Activated naive CD8-positive, alpha-beta T cell treated with anti-CD3 and anti-CD28 coated beads, Interleukin-2, amount 10 ng/mL, durations not matched to agents 7 days and 5 days (primary cell): ENCODE measurements at regions not wholly inside any gene's neighbourhood (a gene's known extent, or its start where the extent isn't known, plus 50 kb on each side); places are given as distances from the start of the nearest gene placed in this dataset.
"Not testable (repeated sequence)": the region's sequence is repeated elsewhere in the genome, so short reads cannot be mapped to it uniquely, and the experiment has no call there.

ENCODE experiments used
- ATAC-seq: fragments of 150-1000 bp; cut with Tn5 transposase; one replicate; pipeline ENCODE4 v1.10.0; 2021; ENCODE audit warnings: low read depth, moderate library complexity
- POLR2A ChIA-PET: fragments of 350-600 bp; sonication (Branson Sonifier 250); formaldehyde crosslinking; loops from one replicate; lab custom pipeline; 2021; ENCODE audit warnings: antibody characterized with exemption; lab: Charles Lee
- DNase-seq: peaks from one replicate; pipeline ENCODE4 v3.0.0; 2021
- H3K27ac Mint-ChIP-seq: one replicate; pipeline ENCODE4 v1.8.0; 2022; ENCODE audit warnings: mild to moderate bottlenecking, mixed read lengths
- H3K27me3 Mint-ChIP-seq: one replicate; pipeline ENCODE4 v1.8.0; 2022; ENCODE audit warnings: mild to moderate bottlenecking, moderate library complexity, mixed read lengths
- H3K36me3 Mint-ChIP-seq: one replicate; pipeline ENCODE4 v1.8.0; 2021; ENCODE audit warnings: mild to moderate bottlenecking, mixed read lengths
- H3K4me1 Mint-ChIP-seq: one replicate; pipeline ENCODE4 v1.8.0; 2021; ENCODE audit warnings: mixed read lengths
- H3K4me3 Mint-ChIP-seq: one replicate; pipeline ENCODE4 v1.8.0; 2022; ENCODE audit warnings: mild to moderate bottlenecking, moderate library complexity, mixed read lengths
- H3K9me3 Mint-ChIP-seq: one replicate; pipeline ENCODE4 v1.8.0; 2021; ENCODE audit warnings: mixed read lengths

- DNase-seq (no peak), ATAC-seq (no peak)
- Mint-ChIP-seq H3K4me3 (no peak overlapping the region), H3K9me3 (peaks cover 6% of the 10 kb centered on the region), H3K27me3 (no peaks in the 10 kb centered on the region), H3K27ac (peak overlapping the region; percentile 30), H3K36me3 (peaks cover 5% of the 10 kb centered on the region), H3K4me1 (peaks cover 34% of the 10 kb centered on the region)
- POLR2A ChIA-PET: no interaction called here
Measured at GRCh38 chr2:8550937-8551621, 130.8 kb upstream of the ID2 start.

GRCh38 chr2:8551622-8552074 lies 130.2 kb upstream of the ID2 start:
- no peak overlapping the region for H3K4me3 Mint-ChIP-seq

GRCh38 chr2:8552293-8552801 lies 129.5 kb upstream of the ID2 start:
- Mint-ChIP-seq H3K4me3 (no peak overlapping the region), H3K4me1 (peaks cover 23% of the 10 kb centered on the region), H3K27me3 (no peaks in the 10 kb centered on the region), H3K27ac (no peak overlapping the region), H3K9me3 (peaks cover 6% of the 10 kb centered on the region), H3K36me3 (peaks cover 5% of the 10 kb centered on the region)
- no peak for ATAC-seq
- POLR2A ChIA-PET: interaction anchor here (0.7 to 1.5 kb wide), 2 partner anchors 130 to 300 kb away, joined by 3 to 6 read pairs; partner anchors contain the start of gene ID2
- DNase-seq: no peak

More at GRCh38 chr2:8551622-8552074, 130.2 kb upstream of the ID2 start:
- Mint-ChIP-seq H3K9me3 (peaks cover 6% of the 10 kb centered on the region), H3K27me3 (no peaks in the 10 kb centered on the region), H3K27ac (peak overlapping the region; percentile 30), H3K4me1 (peaks cover 30% of the 10 kb centered on the region), H3K36me3 (peaks cover 5% of the 10 kb centered on the region)
- DNase-seq (no peak), ATAC-seq (peak; percentile 52)
- POLR2A ChIA-PET: no interaction called here

- POLR2A ChIA-PET: interaction anchor here (1.5 kb wide), 1 partner anchor 128 kb away, joined by 6 read pairs; the partner anchor contains the start of gene ID2
Measured at GRCh38 chr2:8553643-8554042, 128.2 kb upstream of the ID2 start.

GRCh38 chr2:8554296-8554806 lies 127.5 kb upstream of the ID2 start:
- Mint-ChIP-seq H3K4me1 (peaks cover 14% of the 10 kb centered on the region), H3K27me3 (no peaks in the 10 kb centered on the region), H3K27ac (no peak overlapping the region), H3K4me3 (no peak overlapping the region), H3K9me3 (peaks cover 13% of the 10 kb centered on the region), H3K36me3 (peaks cover 10% of the 10 kb centered on the region)
- ATAC-seq (no peak), DNase-seq (no peak)
- POLR2A ChIA-PET: no interaction called here

More at GRCh38 chr2:8553643-8554042, 128.2 kb upstream of the ID2 start:
- no peak overlapping the region for H3K4me3 Mint-ChIP-seq
- ATAC-seq (no peak), DNase-seq (no peak)
- peaks cover 8% of the 10 kb centered on the region for H3K36me3 Mint-ChIP-seq
- H3K9me3 Mint-ChIP-seq: peaks cover 10% of the 10 kb centered on the region
- H3K27me3 Mint-ChIP-seq: no peaks in the 10 kb centered on the region
- H3K27ac Mint-ChIP-seq: no peak overlapping the region
- peaks cover 18% of the 10 kb centered on the region for H3K4me1 Mint-ChIP-seq

- H3K4me1 Mint-ChIP-seq: peaks cover 14% of the 10 kb centered on the region
- H3K36me3 Mint-ChIP-seq: peaks cover 10% of the 10 kb centered on the region
- peaks cover 15% of the 10 kb centered on the region for H3K9me3 Mint-ChIP-seq
- POLR2A ChIA-PET: no interaction called here
- no peaks in the 10 kb centered on the region for H3K27me3 Mint-ChIP-seq
- no peak overlapping the region for H3K4me3 Mint-ChIP-seq
- DNase-seq (no peak), ATAC-seq (no peak)
- no peak overlapping the region for H3K27ac Mint-ChIP-seq
Measured at GRCh38 chr2:8555543-8555942, 126.3 kb upstream of the ID2 start.

- Mint-ChIP-seq H3K4me1 (peaks cover 4% of the 10 kb centered on the region), H3K4me3 (no peak overlapping the region), H3K27ac (peak overlapping the region; percentile 56), H3K36me3 (peaks cover 14% of the 10 kb centered on the region), H3K9me3 (peaks cover 26% of the 10 kb centered on the region), H3K27me3 (no peaks in the 10 kb centered on the region)
- DNase-seq (no peak), ATAC-seq (no peak)
- POLR2A ChIA-PET: no interaction called here
Measured at GRCh38 chr2:8558096-8558495, 123.8 kb upstream of the ID2 start.

- no peaks in the 10 kb centered on the region for H3K27me3 Mint-ChIP-seq
- peaks cover 7% of the 10 kb centered on the region for H3K4me1 Mint-ChIP-seq
- DNase-seq (no peak), ATAC-seq (no peak)
- no peak overlapping the region for H3K4me3 Mint-ChIP-seq
- no peak overlapping the region for H3K27ac Mint-ChIP-seq
- H3K36me3 Mint-ChIP-seq: peaks cover 14% of the 10 kb centered on the region
- POLR2A ChIA-PET: no interaction called here
- peaks cover 26% of the 10 kb centered on the region for H3K9me3 Mint-ChIP-seq
Measured at GRCh38 chr2:8558956-8559355, 122.9 kb upstream of the ID2 start.

GRCh38 chr2:8559805-8560204 lies 122.1 kb upstream of the ID2 start:
- POLR2A ChIA-PET: interaction anchor here (1.0 to 1.4 kb wide), 2 partner anchors 15 to 122 kb away, joined by 3 to 5 read pairs; partner anchors contain the start of gene ID2
- H3K27ac Mint-ChIP-seq: no peak overlapping the region
- H3K4me1 Mint-ChIP-seq: peaks cover 10% of the 10 kb centered on the region
- peaks cover 14% of the 10 kb centered on the region for H3K36me3 Mint-ChIP-seq
- no peak for ATAC-seq
- H3K4me3 Mint-ChIP-seq: no peak overlapping the region
- DNase-seq: no peak
- peaks cover 26% of the 10 kb centered on the region for H3K9me3 Mint-ChIP-seq
- H3K27me3 Mint-ChIP-seq: no peaks in the 10 kb centered on the region

- peaks cover 10% of the 10 kb centered on the region for H3K27me3 Mint-ChIP-seq
- DNase-seq, POLR2A ChIA-PET, H3K4me3 Mint-ChIP-seq, ATAC-seq, H3K27ac Mint-ChIP-seq: not testable (repeated sequence)
- H3K4me1 Mint-ChIP-seq: peaks cover 13% of the 10 kb centered on the region
- peaks cover 10% of the 10 kb centered on the region for H3K36me3 Mint-ChIP-seq
- H3K9me3 Mint-ChIP-seq: peaks cover 20% of the 10 kb centered on the region
Measured at GRCh38 chr2:8561692-8562091, 120.2 kb upstream of the ID2 start.

GRCh38 chr2:8563814-8564474 lies 117.9 kb upstream of the ID2 start:
- Mint-ChIP-seq H3K9me3 (peaks cover 14% of the 10 kb centered on the region), H3K36me3 (peaks cover 6% of the 10 kb centered on the region), H3K27ac (no peak overlapping the region), H3K27me3 (peaks cover 13% of the 10 kb centered on the region), H3K4me3 (no peak overlapping the region), H3K4me1 (peaks cover 11% of the 10 kb centered on the region)
- peak; percentile 50 for ATAC-seq
- DNase-seq: no peak
- POLR2A ChIA-PET: no interaction called here

- Mint-ChIP-seq H3K9me3 (peaks cover 12% of the 10 kb centered on the region), H3K4me3 (no peak overlapping the region), H3K27me3 (peaks cover 13% of the 10 kb centered on the region), H3K27ac (no peak overlapping the region), H3K36me3 (peaks cover 6% of the 10 kb centered on the region), H3K4me1 (peaks cover 11% of the 10 kb centered on the region)
- no peak for ATAC-seq
- POLR2A ChIA-PET: interaction anchor here (1.8 kb wide), 1 partner anchor 118 kb away, joined by 5 read pairs; the partner anchor contains the start of gene ID2
- DNase-seq: no peak
Measured at GRCh38 chr2:8564475-8564874, 117.4 kb upstream of the ID2 start.

GRCh38 chr2:8565399-8566154 lies 116.3 kb upstream of the ID2 start:
- POLR2A ChIA-PET: interaction anchor here (1.8 kb wide), 1 partner anchor 116 kb away, joined by 5 read pairs; the partner anchor contains the start of gene ID2
- Mint-ChIP-seq H3K36me3 (peaks cover 6% of the 10 kb centered on the region), H3K4me1 (peaks cover 11% of the 10 kb centered on the region), H3K27me3 (peaks cover 16% of the 10 kb centered on the region), H3K4me3 (no peak overlapping the region), H3K27ac (no peak overlapping the region), H3K9me3 (peaks cover 10% of the 10 kb centered on the region)
- ATAC-seq: no peak
- DNase-seq: no peak
